HEK293T (cell line): ENCODE measurements at regions not wholly inside any gene's neighbourhood (a gene's known extent, or its start where the extent isn't known, plus 50 kb on each side); places are given as distances from the start of the nearest gene placed in this dataset.

ENCODE experiments used
- FOXA1 ChIP-seq: fragments of 450-650 bp; IDR thresholded peaks from 2 replicates; pipeline ENCODE4 v1.6.1; 2016; ENCODE audit warnings: mild to moderate bottlenecking
- SUZ12 ChIP-seq: fragments of 450-650 bp; IDR thresholded peaks from 2 replicates; pipeline ENCODE4 v1.6.1; 2016; ENCODE audit warnings: mild to moderate bottlenecking
- TARDBP ChIP-seq: fragments of 450-650 bp; IDR thresholded peaks from 2 replicates; pipeline ENCODE4 v1.6.1; 2016

- TF ChIP-seq SUZ12 = no peak
- no peak for TF ChIP-seq TARDBP
- no peak for TF ChIP-seq FOXA1
Observed at GRCh38 chr12:34389378-34390170, 367.3 kb downstream of the ALG10 start.
